GM12891 (cell line): ENCODE measurements at regions not wholly inside any gene's neighbourhood (a gene's known extent, or its start where the extent isn't known, plus 50 kb on each side); places are given as distances from the start of the nearest gene placed in this dataset.

Experiments used
- DNase-seq: peaks from one replicate; pipeline ENCODE4 v3.0.0; 2011; ENCODE audit warnings: low spot score; ENCODE audit not compliant: insufficient read length
- FAIRE-seq: peaks from 2 replicates; lab custom pipeline; 2011; peaks lifted over from hg19 to GRCh38; lab: Jason Lieb, UNC
- PAX5 ChIP-seq: IDR thresholded peaks from 2 replicates; pipeline ENCODE4 v1.6.1; 2011; ENCODE audit warnings: low read length, moderate library complexity, mild to moderate bottlenecking; ENCODE audit not compliant: insufficient read depth, severe bottlenecking
- POLR2A ChIP-seq: IDR thresholded peaks from 2 replicates; pipeline ENCODE4 v1.6.1; 2011; ENCODE audit warnings: low read depth, low read length, control low read depth
- POLR2AphosphoS5 ChIP-seq: IDR thresholded peaks from 2 replicates; pipeline ENCODE4 v1.6.1; 2011; ENCODE audit warnings: low read depth, low read length, control low read depth
- POU2F2 ChIP-seq: IDR thresholded peaks from 2 replicates; pipeline ENCODE4 v1.6.1; 2011; ENCODE audit warnings: low read depth, mild to moderate bottlenecking, control low read depth, low read length, moderate library complexity
- SPI1 ChIP-seq: IDR thresholded peaks from 2 replicates; pipeline ENCODE4 v1.6.1; 2011; ENCODE audit warnings: low read depth, low read length, control low read depth
- TAF1 ChIP-seq: IDR thresholded peaks from 2 replicates; pipeline ENCODE4 v1.6.1; 2011; ENCODE audit warnings: low read depth, low read length, control low read depth

DNA sequence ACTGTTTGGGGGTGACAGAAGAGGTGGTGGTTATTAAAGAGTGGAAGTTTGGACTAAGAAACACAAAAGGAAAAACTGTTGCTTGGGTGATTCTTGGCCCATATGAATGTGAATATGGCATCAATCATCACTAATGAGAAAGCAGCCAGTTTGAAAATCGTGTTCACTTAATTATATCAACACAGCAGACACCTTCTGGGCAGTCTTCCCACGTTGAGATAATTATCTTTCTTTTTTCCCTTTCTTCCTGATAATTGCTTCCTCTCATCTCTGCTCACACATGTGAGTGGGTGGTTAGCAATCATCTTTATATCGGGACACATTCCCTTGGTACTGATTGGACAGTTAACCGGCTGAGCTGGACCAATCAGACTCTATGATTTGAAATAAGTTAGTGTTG lies 539.7 kb downstream of the AACS start:
- DNase-seq (no peak), FAIRE-seq (no peak)

DNA sequence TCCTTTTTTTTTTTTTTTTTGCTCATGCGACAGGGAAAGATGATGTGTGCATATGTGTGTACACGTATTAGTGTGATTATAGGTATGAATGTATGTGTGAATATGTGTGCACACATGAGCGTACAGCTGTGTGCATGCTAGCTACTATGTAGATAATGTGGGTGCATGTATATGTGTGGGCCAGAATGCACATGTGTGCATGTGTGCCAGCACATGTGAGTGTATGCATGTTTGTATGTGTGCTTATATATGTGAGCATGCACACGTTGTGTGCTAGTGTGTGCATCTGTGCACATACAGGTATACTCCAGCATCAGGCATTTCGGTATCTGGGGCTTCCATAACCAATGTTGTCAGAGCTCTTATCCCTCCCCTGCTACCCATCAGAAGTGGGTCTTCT lies 541.1 kb downstream of the AACS start:
- TF ChIP-seq PAX5, result no peak
- no peak for TF ChIP-seq POLR2A
- TF ChIP-seq POLR2AphosphoS5, result no peak
- TF ChIP-seq POU2F2, result no peak
- TF ChIP-seq TAF1, result no peak
- no peak for TF ChIP-seq SPI1
- FAIRE-seq (no peak), DNase-seq (no peak)

More for the DNA sequence above, 539.7 kb downstream of the AACS start:
- TF ChIP-seq TAF1, result no peak
- TF ChIP-seq PAX5, result no peak
- no peak for TF ChIP-seq POLR2A
- no peak for TF ChIP-seq POU2F2
- no peak for TF ChIP-seq SPI1

GRCh38 chr12:125610292-125610691 lies 545.1 kb downstream of the AACS start:
- FAIRE-seq, result no peak
- TF ChIP-seq SPI1 (no peak), POLR2AphosphoS5 (no peak), POLR2A (no peak), POU2F2 (no peak), PAX5 (no peak), TAF1 (no peak)

DNA sequence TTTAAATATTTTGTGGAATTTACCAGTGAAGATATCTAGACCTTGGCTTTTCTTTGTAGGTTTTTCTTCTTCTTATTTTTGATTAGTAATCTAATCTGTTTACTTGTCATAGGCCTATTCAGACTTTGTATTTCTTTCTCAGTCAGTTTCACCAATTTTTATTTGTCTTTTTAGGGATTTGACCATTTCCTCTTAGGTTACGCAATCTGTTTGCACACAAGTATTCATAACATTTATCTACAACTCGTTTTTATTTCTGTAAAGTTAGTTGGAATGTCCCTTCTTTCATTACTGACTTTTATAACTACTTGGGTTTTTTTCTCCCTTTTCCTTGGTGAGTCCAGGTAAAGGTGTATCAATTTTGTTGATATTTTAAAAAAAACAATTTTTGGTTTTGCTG lies 545.7 kb downstream of the AACS start:
- DNase-seq, result no peak
- no peak for FAIRE-seq
- TF ChIP-seq POLR2A (no peak), TAF1 (no peak), SPI1 (no peak), POU2F2 (no peak), PAX5 (no peak), POLR2AphosphoS5 (no peak)

More at GRCh38 chr12:125610292-125610691, 545.1 kb downstream of the AACS start:
- no peak for DNase-seq

DNA sequence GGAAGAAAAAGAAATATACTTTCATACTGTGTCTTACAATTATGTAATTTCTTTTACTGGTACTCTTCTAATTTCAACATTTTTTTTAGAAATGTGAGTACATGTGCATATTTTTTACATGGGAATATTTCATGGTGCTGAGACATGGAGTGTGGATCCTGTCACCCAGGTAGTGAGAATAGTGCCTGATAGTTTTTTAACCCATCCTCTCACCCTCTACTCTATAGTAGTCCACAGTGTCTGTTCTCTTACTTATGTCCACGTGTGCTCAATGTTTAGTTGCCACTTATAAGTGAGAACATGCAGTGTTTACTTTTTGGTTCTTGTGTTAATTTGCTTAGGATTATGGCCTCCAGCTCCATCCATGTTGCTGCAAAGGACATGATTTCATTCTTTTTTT lies 548.8 kb downstream of the AACS start:
- FAIRE-seq (no peak), DNase-seq (no peak)
- TF ChIP-seq SPI1 (no peak), POU2F2 (no peak), POLR2AphosphoS5 (no peak), PAX5 (no peak)

GRCh38 chr12:125619723-125620122 lies 554.5 kb downstream of the AACS start:
- DNase-seq (no peak), FAIRE-seq (no peak)
- TF ChIP-seq PAX5, result no peak
- no peak for TF ChIP-seq POU2F2
- no peak for TF ChIP-seq POLR2AphosphoS5
- TF ChIP-seq SPI1, result no peak
- TF ChIP-seq TAF1, result no peak
- TF ChIP-seq POLR2A, result no peak

DNA sequence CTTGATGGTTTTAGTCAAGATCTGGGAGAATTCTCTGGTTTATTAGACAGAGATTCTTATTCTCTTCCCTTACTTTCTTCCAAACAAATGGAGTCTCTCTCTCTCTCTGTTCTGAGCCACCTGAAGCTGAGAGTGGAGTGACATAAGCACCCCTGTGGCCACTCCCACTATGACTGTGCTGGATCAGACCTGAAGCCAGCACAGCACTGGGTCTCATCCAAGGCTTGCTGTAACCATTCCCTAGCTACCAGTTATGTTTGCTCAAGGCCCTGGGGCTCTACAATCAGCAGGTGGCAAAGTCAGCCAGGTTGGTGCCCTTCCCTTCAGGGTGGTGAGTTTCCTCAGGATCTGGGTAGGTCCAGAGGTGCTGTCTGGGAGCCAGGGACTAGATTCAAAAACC lies 568.5 kb downstream of the AACS start:
- FAIRE-seq (no peak), DNase-seq (no peak)
- no peak for TF ChIP-seq PAX5
- no peak for TF ChIP-seq POU2F2
- TF ChIP-seq SPI1, result no peak
- no peak for TF ChIP-seq POLR2AphosphoS5
- TF ChIP-seq POLR2A, result no peak
- TF ChIP-seq TAF1, result no peak

GRCh38 chr12:125634813-125635212 lies 569.6 kb downstream of the AACS start:
- TF ChIP-seq POLR2A, result no peak
- FAIRE-seq, result no peak
- DNase-seq, result no peak

DNA sequence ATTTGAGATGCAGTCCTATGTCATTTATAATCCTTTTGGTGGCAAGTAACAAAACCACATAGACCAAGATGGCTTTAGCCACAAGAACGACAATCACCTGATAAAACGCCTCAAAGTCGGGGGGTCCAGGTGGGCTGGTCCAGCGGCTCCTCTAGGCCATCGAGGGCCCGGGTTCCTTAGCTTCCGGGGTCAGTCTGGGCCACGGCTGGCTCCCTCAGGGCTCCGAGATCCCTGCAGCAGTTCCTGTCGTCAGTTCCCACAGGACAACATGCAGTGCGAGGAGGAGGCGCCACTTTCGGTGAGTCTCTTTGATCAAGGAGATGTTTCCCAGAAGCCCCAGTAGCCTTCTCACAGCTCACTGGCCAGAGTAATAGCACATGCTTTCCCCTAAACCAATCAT lies 574.6 kb downstream of the AACS start:
- no peak for FAIRE-seq
- TF ChIP-seq TAF1, result no peak
- no peak for TF ChIP-seq PAX5
- TF ChIP-seq POLR2A, result no peak
- no peak for TF ChIP-seq POU2F2
- no peak for TF ChIP-seq SPI1
- no peak for TF ChIP-seq POLR2AphosphoS5
- DNase-seq, result no peak

DNA sequence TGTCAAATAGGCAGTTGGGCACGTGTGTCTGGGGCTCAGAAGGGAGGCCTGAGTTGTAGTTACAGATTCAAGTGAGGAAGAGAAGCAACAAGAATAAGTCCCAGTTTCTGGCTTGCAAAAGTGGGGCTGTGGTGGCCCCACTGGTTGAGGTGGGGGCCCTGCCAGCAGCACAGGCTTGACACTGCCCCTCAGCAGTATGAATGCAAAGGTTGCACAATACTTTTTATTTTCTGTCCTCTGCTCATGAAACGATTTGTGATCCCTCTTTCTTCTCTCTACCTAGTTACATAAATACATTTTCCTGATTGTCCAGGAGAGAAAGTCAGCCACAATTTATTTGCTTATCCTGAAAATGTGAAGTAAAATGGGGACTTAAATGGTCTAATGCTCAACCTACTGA lies 577.8 kb downstream of the AACS start:
- TF ChIP-seq PAX5, result no peak
- TF ChIP-seq TAF1, result no peak
- no peak for TF ChIP-seq POU2F2
- no peak for TF ChIP-seq POLR2A
- TF ChIP-seq SPI1, result no peak
- TF ChIP-seq POLR2AphosphoS5, result no peak
- DNase-seq (no peak), FAIRE-seq (no peak)

GRCh38 chr12:125645724-125646123 lies 580.5 kb downstream of the AACS start:
- TF ChIP-seq POLR2AphosphoS5 (no peak), POU2F2 (no peak), POLR2A (no peak), SPI1 (no peak), TAF1 (no peak), PAX5 (no peak)
- DNase-seq, result no peak
- no peak for FAIRE-seq
